ENCODE measurements at regions not wholly inside any gene's neighbourhood (a gene's known extent, or its start where the extent isn't known, plus 50 kb on each side); places are given as distances from the start of the nearest gene placed in this dataset.

DNA sequence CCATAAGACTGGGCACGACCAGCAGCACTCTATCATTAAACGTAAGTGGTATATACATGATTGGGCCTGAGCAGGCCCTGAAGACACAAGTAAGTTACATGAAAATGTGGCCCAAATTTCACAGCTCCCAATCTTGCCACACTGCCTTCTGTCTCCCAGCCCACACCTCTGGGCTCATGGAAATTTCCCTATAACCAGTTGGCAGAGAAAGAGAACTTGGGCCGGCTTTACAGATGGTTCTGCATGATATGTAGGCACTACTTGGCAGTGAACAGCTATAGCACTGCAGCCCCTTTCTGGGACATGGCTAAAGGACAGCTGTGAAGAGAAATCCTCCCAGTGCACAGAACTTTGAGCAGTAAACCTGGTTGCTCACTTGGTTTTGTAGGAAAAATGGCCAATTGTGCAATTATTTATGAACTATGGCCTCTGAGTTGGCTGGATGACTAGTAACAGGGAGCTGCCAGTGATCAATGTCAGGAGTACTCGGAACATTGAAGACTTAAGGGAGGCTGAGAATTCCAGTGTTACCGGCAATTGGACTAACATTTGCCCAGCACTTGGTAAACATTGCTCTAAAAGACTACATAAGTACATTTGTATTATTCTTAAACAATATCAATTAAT is 1006.6 kb upstream of the LRRN3 start:
- TF ChIP-seq GATA3 (IDR thresholded peaks at IDR 0.05; ENCODE audit: low read depth, low read length) = no peak
- TF ChIP-seq GATA2 (IDR thresholded peaks at IDR 0.05; ENCODE audit: low read depth, low read length) = no peak

DNA sequence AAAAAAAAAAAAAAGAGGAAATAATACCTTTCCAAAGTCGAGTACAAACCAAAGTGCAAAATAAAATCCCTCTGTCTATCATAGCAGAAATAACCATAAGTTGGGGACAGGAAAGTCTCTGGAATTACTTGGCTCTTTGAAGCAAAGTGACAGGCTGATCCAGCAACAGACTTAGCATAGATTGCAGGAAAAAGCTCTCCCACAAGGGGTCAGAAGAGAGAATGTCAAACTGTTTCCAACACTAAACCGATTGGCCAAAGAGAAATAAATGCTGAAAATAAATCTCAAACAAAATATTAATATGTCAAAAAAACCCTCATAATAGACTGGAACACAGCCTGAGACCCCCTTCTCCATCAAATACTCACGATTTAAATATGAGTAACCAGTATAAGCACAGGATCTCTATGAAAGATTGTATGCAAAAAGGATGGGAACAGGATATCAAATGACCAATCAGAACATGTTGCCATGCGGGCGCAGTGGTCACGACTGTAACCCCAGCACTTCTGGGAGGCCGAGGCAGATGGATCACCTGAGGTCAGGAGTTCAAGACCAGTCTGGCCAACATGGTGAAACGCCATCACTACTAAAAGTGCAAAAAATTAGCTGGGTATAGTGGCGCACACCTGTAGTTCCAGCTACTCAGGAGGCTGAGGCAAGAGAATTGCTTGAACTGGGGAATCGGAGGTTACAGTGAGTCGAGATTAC is 1000.7 kb upstream of the LRRN3 start:
- no peak for TF ChIP-seq GATA2 (IDR thresholded peaks at IDR 0.05; ENCODE audit: low read depth, low read length)
- no peak for TF ChIP-seq GATA3 (IDR thresholded peaks at IDR 0.05; ENCODE audit: low read depth, low read length)

DNA sequence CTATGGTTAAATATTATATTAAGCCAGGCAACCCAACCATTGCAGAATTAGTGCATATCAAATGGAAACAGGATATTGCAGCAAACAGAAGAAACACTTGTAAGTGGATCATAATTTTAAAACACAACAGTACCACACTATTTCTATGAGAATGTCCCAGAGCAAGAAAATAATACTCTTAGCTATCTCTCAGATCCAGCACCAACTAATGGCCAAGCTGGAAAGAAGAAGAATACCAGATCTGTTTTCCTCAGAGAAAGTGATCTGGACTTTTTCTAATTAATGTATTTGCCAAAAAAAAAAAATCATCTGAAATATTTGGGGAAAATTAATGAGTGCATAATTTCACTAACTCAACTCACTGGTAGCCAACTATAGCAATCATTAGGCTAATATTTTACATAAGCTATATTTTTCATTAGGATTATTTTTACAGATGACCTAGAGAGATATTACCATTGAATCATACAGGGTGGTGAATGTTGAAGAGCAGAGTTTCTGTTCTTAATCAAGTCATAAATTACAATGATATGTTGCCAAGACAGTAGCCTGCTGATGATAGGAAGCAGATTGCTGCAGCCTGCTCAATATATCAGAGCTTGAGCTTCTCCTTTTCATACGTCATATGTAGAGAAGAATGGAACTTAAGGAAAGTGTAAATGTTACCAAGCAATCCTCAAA is 995.4 kb upstream of the LRRN3 start:
- TF ChIP-seq GATA2 (IDR thresholded peaks at IDR 0.05; ENCODE audit: low read depth, low read length) (peak; percentile 68), GATA3 (IDR thresholded peaks at IDR 0.05; ENCODE audit: low read depth, low read length) (peak; percentile 95)

DNA sequence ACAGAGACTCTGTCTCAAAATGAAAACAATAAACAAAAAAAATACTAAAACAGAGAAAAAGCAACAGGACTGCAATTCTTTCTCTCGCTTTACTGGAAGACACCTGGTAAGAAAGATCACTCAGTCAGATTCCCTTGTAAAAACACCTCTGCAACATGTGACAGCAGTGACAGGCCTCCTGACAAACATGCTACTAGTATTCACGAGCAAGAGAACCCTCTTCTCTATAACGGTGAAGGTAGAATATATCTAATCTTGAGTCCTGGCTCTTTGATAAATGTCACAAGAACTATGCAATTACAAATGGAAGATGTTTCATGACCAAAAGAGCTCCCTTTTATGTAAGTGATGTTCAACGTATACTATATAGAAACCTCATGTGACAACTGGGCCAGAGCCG is 986.7 kb upstream of the LRRN3 start:
- no peak for TF ChIP-seq GATA2 (IDR thresholded peaks at IDR 0.05; ENCODE audit: low read depth, low read length)
- TF ChIP-seq GATA3 (IDR thresholded peaks at IDR 0.05; ENCODE audit: low read depth, low read length) = no peak

DNA sequence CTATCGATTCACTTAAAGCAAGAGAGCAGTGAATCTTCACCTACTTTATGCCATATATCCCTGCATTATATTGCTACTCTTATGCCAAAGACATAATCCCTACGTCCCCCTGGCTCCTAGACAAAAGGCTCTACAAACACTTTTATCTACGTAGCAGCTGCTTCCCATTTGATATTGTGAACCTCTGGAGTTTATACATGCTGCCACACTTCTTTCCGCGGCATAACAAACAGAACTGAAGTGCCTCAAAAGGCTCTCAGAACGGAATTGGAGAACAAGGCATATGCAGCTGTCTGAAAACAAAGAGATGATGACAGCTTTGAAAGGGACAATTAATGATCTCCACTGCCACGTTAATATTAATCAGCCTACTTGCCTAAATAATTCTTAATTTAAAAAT is 985.6 kb upstream of the LRRN3 start:
- no peak for TF ChIP-seq GATA2 (IDR thresholded peaks at IDR 0.05; ENCODE audit: low read depth, low read length)
- no peak for TF ChIP-seq GATA3 (IDR thresholded peaks at IDR 0.05; ENCODE audit: low read depth, low read length)

DNA sequence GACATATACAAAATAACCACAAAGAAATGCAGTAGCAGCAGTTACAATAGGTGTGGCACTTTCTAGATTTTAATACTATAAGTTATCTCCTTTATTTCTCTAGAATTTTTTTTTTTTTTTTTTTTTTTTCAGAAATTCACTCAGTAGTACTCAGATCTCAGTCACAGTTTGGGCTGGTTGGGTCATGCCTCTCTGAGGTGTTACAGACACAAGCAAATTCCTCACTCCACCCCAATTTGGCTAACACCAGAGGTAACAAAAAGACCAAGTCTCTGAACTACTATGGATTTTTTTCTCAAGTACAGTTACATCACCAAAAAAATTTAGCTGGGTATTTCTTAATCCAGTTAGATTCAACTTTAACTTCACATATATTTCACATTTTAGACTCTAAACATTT is 985.1 kb upstream of the LRRN3 start:
- TF ChIP-seq GATA2 (IDR thresholded peaks at IDR 0.05; ENCODE audit: low read depth, low read length) = no peak
- TF ChIP-seq GATA3 (IDR thresholded peaks at IDR 0.05; ENCODE audit: low read depth, low read length) = no peak

DNA sequence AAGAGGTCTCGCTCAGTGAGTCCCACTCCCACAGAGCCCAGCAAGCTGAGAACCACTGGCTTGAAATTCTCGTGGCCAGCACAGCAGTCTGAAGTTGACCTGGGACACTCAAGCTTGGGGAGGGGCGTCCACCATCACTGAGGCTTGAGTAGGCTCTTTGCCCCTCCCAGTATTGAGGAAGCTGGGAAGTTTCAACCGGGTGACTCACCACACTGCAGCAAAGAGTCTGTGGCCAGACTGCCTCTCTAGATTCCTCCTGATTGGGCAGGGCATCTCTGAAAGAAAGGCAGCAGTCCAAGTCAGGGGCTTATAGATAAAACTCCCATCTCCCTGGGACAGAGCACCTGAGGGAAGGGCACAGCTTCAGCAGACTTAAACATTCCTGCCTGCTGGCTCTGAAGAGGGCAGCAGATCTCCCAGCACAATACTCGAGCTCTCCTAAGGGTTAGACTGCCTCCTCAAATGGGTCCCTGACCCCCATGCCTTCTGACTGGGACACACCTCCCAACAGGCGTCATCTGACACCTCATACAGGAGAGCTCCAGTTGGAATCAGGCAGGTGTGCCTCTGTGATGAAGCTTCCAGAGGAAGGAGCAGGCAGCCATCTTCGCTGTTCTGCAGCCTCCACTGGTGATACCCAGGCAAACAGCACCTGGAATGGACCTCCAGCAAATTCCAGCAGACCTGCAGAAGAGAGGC is 970.9 kb upstream of the LRRN3 start:
- TF ChIP-seq GATA3 (IDR thresholded peaks at IDR 0.05; ENCODE audit: low read depth, low read length) (no peak), GATA2 (IDR thresholded peaks at IDR 0.05; ENCODE audit: low read depth, low read length) (no peak)

DNA sequence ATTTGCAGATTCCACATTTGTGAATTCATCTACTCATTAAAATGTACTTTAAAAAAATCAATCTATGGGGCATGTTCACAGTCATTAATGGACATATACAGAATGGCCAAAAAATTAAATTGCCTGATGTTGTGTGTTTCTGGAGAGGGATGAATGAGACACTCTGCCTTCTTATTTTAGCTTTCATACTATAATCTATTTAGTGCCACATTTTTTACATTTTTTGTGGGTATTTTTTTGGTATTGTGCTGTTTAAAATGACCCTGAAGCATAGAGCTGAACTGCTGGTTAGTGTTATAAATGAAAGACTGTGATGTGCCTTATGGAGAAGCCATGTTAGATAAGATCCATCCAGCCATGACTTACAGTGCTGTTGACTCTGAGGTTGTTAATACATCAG is 961.8 kb upstream of the LRRN3 start:
- TF ChIP-seq GATA2 (IDR thresholded peaks at IDR 0.05; ENCODE audit: low read depth, low read length) (no peak), GATA3 (IDR thresholded peaks at IDR 0.05; ENCODE audit: low read depth, low read length) (no peak)

DNA sequence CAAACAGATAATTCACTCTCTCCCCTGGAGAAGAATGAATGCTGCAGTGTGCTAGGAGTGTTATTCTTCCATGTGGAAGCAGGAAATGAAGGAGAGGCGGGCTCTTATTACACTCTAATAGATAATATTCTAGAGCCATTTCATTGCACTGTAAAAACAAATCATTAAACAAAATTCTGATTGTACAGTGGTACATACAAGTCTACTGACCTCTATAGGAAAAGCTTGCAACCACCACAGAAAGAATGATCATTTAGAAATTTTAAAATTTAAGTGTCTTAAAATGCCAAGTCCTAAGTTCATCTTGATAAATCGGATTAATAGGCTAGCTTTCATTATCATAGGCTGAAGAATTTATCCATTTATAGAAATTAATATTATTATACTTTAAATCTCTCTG is 960.3 kb upstream of the LRRN3 start:
- TF ChIP-seq GATA3 (IDR thresholded peaks at IDR 0.05; ENCODE audit: low read depth, low read length) (no peak), GATA2 (IDR thresholded peaks at IDR 0.05; ENCODE audit: low read depth, low read length) (no peak)

DNA sequence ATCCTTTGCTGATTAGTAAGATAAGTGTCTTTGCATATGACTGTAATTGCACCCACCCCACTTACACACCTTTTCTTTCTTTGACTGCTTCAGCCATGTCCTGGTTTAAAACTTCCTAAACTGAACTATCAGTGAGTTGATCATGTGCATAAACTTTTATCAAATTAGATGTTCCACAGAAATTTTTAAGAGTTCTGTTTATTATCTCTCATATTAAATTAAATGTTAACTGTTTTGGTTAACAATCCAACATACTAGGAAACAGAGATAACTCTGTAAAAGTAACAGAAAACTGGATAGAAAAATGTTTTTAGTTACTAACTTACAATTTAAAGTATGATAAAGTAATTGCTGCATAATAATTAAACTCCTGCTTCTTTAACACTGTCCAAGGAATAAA is 959.6 kb upstream of the LRRN3 start:
- TF ChIP-seq GATA2 (IDR thresholded peaks at IDR 0.05; ENCODE audit: low read depth, low read length) (no peak), GATA3 (IDR thresholded peaks at IDR 0.05; ENCODE audit: low read depth, low read length) (no peak)

DNA sequence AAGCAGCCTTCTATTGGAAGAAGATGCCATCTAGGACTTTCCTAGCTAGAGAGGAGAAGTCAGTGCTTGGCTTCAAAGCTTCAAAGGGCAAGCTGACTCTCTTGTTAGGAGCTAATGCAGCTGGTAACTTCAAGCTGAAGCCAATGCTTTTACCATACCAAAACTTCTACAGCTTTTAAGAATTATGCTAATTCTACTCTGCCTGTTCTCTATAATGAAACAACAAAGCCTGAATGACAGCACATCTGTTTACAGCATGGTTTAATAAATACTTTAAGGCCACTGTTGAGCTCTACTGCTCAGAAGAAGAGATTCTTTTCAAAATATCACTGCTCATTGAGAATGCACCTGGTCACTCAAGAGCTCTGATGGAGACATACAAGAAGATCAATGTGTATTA is 951.9 kb upstream of the LRRN3 start:
- TF ChIP-seq GATA2 (IDR thresholded peaks at IDR 0.05; ENCODE audit: low read depth, low read length) (no peak), GATA3 (IDR thresholded peaks at IDR 0.05; ENCODE audit: low read depth, low read length) (no peak)

DNA sequence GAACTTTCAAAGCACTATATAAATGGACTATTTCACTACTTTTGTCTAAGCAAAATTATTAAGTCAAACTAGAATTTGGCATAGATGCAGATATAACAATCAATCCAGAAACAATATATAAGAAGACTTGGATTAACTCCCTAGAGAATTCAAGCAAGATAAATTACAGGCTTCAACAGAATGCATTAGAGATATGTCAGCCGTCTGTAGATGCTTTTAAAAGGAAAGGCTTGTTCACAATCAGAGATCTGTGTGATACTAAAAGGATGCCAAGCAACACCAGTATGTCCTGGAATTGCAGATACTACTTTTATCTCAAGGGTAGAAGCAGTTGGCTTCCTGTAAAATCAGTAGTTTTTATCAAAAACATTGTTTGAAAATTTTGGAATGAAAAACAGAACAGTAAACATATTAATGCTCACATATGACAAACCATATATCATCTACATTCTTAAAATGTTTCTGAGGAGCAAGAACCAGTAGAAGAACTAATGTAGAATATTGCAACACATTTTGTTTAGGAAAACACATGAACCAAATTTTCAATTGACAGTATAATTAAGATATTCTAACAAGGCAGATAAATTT is 947.9 kb upstream of the LRRN3 start:
- no peak for TF ChIP-seq GATA2 (IDR thresholded peaks at IDR 0.05; ENCODE audit: low read depth, low read length)
- peak; percentile 40; the same call in 1 of the 2 replicates for TF ChIP-seq GATA3 (IDR thresholded peaks at IDR 0.05; ENCODE audit: low read depth, low read length)

DNA sequence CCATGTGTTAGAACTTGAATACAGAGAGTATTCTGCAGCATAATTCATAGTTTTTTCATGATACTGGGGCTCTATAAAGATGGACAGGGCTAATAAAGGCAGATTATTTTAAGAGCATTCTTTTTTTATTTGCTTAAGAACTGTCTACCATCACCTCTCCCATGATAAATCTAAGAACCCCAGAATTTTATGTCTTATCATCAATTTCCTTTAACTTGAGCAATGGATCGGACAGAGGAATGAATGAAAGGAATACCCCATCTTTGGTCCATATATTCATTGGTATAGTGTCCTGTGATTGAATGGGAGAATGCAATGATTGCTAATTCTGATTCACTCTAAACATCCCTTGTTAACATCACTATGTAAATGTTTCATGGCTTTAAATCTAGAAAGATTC is 946.3 kb upstream of the LRRN3 start:
- no peak for TF ChIP-seq GATA2 (IDR thresholded peaks at IDR 0.05; ENCODE audit: low read depth, low read length)
- no peak for TF ChIP-seq GATA3 (IDR thresholded peaks at IDR 0.05; ENCODE audit: low read depth, low read length)

DNA sequence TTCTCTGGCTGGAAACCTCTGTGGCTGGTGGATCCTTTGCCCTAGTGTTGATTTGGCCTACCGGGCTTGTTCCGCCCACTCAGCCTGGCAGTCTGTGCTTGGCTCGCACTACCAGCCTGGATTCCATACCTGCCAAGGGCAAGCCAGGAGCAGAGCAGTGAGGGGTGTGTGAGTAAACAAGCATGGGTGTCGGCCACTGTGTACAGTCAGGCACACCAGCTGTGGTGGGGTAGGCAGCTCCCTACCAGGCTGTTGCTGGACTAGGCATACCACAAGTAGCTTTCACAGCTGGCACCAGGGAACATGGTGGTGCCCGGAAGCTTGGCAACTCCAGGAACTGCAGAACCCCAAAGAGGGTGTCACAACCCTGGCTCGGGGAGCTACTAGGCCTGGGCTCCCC is 942.9 kb upstream of the LRRN3 start:
- TF ChIP-seq GATA3 (IDR thresholded peaks at IDR 0.05; ENCODE audit: low read depth, low read length) = no peak
- no peak for TF ChIP-seq GATA2 (IDR thresholded peaks at IDR 0.05; ENCODE audit: low read depth, low read length)

Data from SH-SY5Y (cell line).